GM12874 (cell line): ENCODE measurements at regions not wholly inside any gene's neighbourhood (a gene's known extent, or its start where the extent isn't known, plus 50 kb on each side); places are given as distances from the start of the nearest gene placed in this dataset.

Experiments
- TF ChIP-seq, protein P1 (sequence below): IDR thresholded peaks from 2 replicates; pipeline ENCODE4 v1.5.1; 2011; ENCODE audit warnings: low read depth, mild to moderate bottlenecking, control low read depth, low read length, moderate library complexity; ENCODE audit not compliant: insufficient read depth

DNA sequence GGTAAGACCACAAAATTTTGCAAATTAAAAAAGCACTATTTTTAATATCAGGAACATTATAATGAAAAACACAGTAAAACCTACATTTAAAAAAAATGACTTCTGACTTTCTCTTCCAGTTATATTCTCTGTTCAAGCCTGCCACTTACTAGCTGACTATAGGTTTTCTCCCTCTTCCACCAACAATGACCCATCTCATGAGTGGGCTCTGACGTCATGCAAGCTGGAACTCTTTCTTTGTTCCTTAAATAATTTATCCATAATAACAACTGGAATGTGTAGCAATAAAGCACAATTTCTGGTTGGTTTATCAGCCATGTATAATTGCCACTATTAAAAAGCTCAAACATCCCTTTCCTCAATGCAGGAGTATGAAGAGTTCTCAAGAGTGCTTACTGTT, 378.1 kb upstream of the FAM174A start:
- TF ChIP-seq, protein P1, sequence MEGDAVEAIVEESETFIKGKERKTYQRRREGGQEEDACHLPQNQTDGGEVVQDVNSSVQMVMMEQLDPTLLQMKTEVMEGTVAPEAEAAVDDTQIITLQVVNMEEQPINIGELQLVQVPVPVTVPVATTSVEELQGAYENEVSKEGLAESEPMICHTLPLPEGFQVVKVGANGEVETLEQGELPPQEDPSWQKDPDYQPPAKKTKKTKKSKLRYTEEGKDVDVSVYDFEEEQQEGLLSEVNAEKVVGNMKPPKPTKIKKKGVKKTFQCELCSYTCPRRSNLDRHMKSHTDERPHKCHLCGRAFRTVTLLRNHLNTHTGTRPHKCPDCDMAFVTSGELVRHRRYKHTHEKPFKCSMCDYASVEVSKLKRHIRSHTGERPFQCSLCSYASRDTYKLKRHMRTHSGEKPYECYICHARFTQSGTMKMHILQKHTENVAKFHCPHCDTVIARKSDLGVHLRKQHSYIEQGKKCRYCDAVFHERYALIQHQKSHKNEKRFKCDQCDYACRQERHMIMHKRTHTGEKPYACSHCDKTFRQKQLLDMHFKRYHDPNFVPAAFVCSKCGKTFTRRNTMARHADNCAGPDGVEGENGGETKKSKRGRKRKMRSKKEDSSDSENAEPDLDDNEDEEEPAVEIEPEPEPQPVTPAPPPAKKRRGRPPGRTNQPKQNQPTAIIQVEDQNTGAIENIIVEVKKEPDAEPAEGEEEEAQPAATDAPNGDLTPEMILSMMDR, result no peak

DNA sequence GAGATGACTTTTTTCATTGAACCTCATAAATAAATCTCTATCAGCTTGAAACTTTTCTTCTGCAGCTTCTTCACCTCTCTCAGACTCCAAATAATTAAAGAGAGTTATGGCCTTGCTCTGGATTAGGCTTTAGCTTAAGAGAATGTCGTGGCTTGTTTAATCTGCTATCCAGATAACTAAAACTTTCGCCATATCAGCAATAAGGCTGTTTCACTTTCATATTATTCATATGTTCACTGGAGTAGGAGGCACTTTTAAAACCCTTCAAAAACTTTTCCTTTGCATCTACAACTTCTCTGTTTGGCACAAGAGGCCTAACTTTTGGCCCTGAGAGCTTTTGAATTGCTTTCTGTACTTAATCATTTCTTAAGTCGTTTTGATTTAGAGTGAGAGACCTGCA, 386.9 kb upstream of the FAM174A start:
- TF ChIP-seq, protein P1, result no peak

DNA sequence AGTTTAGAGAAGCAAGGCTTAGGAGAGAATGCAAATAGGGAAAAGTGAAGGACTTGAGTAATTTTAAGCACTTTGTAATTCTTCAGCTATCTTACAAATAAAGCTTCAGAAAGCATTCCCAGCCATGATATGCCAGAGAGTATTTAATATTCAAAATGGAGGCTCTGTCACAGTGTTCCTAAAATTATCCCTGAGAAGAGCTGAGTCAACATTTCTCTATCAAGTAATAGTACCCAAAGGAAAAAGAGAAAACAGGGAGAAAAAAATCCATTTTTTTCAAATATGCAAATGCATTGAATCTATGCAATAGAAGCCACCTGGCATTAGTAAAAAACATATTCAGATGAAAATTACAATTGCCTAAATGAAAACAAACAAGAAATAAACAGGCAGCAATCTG, 392.6 kb upstream of the FAM174A start:
- TF ChIP-seq, protein P1, result no peak

DNA sequence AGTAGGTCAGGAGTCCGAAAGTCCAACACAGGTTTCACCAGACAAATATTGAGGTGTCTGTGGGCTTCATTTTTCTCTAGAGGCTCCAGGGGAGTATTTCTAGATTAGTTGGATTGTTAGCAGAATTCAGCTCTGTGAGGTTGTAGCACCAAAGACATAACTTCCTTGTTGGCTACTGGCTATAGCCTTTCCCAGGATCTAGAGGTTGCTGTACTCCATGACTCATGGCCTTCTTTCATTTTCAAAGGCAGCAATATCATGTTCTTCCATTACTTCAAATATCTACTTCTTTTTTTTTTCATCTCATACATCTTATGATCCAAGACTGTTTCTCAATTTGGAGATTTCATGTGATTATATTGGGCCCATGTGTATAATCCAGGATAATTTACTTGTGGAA, 404.0 kb upstream of the FAM174A start:
- TF ChIP-seq, protein P1, result no peak

DNA sequence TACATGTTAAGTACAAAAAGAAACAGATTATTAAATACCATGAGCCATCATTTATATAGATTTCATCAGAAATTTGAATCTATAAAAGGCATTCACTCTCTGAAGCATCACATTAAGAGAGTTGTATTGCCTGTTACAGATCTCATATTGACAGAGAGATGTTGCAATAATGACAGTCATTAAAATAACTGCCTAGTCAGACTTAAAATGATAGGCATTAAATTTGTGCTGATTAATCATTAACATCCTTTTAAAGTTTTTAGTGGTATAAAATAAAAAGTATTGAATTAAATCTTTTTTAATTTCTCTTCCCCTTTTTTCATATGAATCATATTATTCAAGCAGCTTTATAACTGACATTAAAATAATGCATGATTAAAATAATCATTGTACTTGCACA, 404.9 kb upstream of the FAM174A start:
- TF ChIP-seq, protein P1, result no peak

DNA sequence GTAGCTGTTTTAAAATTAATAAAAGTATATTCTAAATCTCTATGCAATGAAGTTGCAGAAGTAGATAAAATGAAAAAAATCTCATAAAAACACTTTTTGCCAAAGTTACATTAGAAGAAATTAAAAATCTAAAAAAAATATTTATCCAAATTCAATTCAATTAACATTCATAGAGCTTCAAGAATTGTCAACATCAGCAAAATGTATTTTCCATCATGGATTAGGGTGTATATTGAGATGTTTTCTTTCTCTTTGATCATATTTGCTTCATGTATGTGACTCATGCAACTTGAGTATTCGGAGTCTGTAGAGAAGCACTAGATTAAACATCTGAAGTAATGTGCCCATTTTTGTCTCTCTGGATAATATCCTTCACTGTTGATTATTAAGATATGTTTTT, 415.3 kb upstream of the FAM174A start:
- TF ChIP-seq, protein P1, result no peak

DNA sequence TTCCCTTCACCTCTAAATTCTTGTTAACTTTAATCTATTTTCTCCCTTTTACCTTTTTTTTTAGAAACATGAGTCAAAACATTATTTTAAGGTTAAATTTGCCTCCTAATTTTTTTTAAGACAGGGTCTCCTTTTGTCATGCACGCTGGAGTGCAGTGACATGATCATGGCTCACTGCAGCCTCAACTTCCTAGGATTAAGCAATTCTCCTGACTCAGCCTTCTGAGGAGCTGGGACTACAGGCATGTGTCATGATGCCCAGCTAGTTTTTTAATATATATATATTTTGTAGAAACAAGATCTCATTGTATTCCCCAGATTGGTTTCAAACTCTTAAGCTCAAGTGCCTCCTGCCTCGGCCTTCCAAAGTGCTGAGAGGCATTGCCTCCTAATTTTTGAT, 424.7 kb upstream of the FAM174A start:
- TF ChIP-seq, protein P1, result no peak

DNA sequence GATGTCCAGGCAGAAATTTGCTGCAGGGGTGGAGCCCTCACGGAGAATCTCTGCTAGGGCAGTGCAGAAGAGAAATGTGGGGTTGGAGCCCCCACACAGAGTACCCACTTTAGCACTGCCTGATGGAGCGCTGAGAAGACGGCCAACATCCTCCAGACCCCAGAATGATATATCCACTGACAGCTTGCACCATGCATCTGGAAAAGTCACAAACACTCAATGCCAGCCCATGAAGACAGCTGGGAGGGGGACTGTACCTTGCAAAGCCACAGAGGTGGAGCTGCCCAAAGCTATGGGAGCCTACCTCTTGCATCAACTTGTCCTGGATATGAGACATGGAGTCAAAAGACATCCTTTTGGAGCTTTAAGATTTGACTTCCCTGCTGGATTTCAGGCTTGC, 426.3 kb upstream of the FAM174A start:
- TF ChIP-seq, protein P1, result no peak
